Muscle of back (tissue), 3 donors: ENCODE measurements at regions not wholly inside any gene's neighbourhood (a gene's known extent, or its start where the extent isn't known, plus 50 kb on each side); places are given as distances from the start of the nearest gene placed in this dataset.
"Not testable (repeated sequence)": the region's sequence is repeated elsewhere in the genome, so short reads cannot be mapped to it uniquely, and the experiment has no call there.

Experiments used
- DNase-seq, 3 donors: peaks; one replicate each; pipeline versions ENCODE4 v3.0.0 to v3.0.0-alpha.2; 2013

DNA sequence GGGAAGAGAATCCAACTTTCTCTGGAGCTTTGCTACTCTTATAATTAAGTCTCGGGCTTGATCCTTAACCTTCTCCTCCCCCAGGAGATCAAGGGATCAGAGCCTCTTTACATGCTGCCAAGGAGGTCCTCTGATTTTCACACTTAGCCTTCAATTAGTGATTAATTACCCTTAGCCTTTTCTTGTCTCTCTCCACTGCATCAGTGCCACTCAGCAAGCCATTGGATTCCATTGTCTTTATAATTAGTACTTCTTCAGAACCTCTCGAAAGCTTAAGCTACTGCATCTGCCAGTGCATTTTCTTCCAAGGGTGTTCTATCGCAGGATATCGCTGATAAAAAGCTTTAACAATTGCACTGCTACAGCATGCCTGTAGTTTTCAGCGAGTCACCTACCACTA, 477.0 kb upstream of the MEIS1 start:
- DNase-seq: no peak

DNA sequence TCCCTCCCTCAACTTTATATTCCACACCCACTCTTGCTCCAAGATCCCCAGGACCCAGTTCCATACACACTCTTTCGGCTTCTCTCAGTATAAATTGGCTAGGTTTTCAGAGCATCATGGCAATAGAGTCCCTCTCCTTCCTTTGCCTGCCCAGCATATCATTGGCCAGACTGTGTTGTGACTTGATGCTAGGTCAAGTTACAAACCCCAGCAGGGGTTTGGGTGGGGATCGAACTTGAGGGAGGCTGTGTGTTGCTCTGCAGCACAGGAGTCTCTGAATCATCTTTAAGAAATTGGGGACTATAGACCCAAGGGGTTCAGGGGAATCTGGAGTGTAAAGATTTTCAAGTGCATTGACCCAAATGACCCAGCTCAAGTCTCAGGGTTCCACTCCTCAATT, 477.5 kb upstream of the MEIS1 start:
- DNase-seq: no peak

DNA sequence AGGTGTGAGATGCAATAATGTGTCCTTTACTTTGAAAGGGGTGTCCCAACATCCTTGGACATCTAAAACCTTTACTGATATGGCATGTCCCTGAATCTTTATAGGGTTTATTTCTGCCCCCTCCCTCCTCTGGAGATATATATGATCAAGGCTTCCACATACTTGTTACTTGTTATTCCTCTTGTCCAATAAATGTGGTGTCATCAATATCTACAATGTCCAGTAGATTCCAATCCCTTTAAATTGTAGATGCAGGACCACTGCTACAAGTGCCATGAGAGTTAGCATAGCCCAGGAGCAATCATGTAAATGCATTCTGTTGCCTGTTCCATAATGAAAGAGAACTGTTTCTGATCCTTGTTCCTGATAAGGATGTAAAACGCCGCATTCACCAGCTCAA, 479.7 kb upstream of the MEIS1 start:
- no peak for DNase-seq

DNA sequence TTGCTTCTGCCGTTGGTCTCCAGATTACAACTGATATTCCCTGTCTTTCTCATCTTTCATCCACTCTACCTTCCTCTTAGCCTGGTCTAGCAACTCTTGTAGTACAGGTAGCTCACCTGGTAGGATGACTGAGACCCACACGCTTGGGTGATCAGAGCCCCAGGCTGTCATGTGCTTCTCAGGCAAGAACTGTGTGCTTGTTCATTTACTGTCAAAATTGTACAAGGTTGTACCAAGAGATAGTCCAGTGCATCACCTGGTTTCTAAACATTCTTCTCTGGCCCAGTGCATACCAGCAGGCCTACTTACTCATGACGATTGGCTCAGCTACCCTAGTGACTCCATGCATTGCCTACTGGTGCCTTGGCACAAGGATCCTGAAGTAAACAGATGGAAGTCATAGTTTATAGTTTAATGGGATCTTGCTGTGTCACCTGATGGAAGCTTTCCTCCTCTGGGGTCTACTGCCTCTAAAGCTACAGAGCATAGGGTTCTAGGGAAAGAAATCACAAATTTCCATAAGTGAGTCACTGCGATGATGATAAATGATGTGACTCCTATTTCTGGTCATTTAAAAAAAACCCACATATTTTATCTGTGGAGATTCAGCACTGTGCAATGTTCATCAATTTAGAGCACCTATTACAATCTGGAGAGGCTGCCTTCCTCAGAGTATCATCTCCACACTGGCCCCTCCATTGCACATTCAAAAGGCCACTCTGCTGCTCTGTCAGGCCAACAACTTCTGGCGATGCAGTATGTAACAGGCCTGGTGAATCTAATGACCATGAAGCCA, 481.8 kb upstream of the MEIS1 start:
- DNase-seq: no peak

DNA sequence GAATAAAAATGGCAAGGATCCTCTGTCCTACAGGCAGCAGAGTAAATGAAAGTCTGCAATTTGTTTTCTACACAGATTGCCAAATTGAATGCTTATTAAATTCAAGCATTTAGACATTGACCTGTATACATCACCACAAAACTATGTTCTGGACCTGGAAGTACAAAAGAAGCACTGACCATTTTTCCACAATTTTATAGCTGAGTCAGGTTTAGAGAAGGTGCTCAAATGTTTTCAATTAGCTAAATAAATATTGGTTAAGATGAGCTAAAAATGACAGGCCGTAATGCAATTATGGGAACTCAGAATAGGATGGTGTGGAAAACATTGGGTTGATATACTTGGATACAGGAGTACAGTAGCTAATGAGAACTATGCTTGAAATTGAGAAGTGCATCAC, 490.7 kb upstream of the MEIS1 start:
- no peak for DNase-seq

DNA sequence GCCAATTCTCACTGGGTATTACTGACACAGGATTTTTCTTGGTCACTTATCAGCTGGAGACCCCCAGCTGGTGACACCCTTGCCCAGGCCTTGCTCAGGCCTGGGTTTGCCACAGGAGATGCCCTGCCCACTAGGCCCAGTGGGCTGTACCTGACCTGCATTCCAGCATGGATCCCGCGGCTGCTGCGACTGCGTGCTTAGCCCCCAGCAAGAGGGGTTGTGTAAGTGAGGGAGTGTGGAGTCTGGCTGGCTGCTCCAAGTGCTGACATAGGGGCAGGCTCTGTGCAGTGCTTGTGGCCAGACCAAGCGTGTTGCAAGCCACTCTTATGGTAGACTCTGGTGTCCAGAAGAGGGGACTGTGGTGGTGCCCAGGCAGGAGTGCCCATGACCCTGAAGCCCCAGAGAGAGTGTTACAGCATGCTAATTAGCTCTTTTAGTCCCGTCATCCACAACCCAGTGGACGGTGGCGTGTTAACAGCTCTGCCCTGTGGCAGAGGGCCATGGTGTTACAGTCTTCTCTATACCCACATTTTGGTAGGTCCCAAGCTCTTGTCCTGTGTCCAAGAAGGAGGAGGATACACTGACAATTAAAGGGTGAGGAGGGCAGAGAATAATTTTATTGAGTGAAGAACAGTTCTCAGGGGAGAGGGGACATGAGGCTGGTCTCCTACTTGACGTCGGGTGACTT, 491.7 kb upstream of the MEIS1 start:
- DNase-seq: no peak

DNA sequence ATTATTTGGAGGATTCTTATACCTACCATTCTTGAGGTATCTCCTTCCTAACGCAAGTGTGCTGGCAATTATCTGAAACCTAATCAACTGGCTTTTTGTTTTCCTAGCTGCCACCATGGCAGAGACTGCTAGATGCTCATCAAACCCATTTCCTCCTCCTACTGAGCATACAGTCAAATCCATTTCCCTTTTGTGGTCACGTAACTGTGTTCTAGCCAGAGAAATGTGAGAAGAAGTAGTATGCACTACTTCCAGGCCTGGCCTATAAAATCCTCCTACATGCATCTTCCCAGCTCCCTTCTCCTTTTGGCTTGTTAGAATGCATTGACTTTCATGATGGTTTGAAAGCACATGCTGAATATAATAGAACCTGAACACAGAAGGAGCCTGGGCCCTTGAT, 494.1 kb upstream of the MEIS1 start:
- DNase-seq: no peak

DNA sequence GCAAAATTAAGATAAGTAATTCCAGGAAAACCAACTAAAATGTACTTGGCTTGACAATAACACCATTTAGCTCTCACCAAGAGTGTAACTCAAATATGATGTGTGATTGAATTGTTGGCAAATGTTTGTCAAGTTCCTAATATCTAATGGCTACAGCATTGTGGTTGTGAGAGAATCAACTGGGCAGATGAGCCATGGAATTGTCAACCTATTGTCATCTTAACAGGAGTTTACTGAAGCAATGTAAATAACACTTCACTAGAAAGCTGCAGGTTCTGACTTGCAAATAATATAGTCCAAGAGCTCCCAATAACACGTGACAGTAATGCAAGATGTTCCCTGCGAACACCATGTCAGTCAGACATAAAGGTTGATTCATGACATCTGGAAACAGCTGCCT, 495.2 kb upstream of the MEIS1 start:
- DNase-seq: no peak

DNA sequence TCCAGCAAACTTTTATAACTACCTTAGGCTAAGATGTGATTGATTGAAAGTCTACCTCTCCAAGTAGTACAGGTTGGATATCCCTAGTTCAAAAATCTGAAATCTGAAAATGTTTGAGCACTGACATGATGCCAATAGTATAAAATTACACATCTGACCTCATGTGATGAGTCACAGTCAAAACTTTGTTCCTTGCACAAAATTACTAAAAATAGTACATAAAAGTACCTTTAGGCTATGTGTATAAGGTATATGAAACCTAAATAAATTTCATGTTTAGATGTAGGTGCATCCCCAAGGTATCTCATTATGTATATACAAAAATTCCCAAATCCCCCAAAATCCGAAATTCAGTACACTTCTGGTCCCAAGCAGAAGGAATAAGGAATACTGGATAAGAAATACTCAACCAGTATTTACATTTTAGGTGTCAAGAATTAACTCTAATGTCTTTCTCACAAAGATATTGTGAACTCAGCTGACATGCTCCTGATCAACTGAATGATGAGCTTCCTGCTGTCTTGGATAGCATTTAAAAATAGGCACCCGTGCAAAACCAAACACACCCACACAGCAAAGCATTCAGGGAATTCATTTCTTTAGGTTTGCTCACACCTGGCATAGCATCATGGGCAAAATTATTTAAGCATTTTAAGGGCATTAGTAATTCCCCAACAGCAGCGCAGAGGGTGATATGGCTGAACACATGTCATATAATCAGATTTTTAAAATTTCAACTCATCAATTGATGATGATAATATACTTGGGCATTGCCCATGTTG, 497.4 kb upstream of the MEIS1 start:
- no peak for DNase-seq

DNA sequence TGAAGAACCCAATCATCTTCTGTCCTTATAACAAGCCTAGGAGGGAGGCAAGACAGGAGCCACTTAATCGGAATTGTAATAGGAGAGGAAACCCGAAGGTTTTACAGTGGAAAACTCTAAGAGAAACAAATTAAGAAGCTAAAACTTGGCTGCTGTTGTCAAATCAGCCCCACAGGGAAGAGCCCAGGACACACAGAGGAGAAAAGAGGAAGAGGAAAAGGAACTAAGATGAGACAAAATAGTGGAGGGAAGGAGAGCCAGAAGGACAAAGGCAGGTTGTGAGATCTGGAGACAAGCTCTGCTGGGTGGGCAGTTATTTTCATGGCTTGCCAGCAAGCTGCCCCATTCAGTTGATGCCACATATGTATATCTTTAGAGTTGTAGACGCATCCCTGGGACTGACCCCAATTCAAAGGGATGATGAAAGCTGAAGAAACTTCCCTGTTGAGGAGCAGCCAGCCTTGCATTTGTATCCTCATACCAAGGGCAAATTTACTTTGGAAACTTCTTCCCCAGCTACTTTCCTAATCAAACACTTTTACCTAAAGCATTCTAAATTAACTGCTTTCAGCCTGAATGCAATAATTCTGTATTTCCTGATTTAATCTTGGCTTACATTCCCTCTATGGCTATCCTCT, 499.8 kb upstream of the MEIS1 start:
- no peak for DNase-seq

DNA sequence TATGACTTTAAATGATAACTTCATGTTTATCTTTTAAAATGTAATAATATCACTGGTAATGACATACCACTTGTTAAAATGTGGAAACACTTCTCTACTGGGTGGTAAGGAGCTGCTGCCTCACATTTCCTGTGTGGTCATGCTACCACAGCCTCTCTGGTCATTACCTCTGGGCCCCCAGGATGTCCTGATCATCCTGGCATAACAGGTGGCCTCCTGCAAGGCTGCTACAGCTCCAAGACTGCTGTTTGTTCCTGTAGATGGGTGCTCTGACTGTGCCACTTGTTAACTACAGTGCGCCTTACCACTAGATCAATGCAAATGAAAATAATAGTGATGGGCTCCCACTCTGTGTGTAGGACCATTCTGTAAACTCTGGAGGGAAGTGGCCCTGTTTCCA, 500.2 kb upstream of the SPRED2 start:
- DNase-seq: no peak

DNA sequence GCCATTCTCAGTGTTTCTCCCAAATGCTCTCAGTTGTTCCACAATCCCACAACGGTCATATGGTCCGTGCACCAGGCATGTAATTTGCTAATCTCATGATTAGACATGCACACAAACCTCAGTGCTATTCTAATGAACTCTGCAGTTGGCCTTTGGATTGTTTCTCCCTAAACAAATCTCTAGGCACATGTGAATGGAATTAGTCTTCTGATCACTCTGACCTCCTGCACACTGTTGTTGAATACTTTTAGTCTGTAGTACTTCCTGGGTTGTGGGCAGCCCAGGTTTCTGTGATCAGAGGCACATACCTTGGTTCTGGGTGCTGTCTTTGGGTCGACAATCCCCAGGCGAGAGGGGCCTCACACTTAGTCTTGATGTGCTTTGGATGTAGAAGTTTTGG, 498.7 kb upstream of the SPRED2 start:
- peak in 2 of 3 donors; percentile 26 to 58 for DNase-seq

DNA sequence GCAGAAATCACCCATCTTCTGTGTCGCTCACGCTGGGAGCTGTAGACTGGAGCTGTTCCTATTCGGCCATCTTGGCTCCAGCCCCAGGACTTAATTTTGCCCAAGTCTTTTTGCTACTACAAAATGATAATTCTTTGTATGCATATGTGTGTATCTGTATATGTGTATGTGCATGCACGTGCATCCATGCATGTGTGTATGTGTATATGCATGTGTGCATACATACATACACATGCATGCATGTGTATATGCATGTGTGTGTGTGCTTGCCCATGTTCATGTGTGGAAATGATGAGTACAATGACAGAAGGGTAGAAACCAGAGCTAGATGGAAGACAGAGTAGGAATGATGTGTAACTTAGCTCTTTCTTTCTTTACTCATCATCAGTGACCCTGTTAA, 497.9 kb upstream of the SPRED2 start:
- no peak for DNase-seq

DNA sequence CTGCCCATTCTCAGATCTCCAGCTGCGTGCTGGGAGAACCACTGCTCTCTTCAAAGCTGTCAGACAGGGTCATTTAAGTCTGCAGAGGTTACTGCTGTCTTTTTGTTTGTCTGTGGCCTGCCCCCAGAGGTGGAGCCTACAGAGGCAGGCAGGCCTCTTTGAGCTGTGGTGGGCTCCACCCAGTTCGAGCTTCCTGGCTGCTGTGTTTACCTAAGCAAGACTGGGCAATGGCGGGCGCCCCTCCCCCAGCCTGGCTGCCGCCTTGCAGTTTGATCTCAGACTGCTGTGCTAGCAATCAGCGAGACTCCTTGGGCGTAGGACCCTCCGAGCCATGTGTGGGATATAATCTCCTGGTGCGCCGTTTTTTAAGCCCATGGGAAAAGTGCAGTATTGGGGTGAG, 497.3 kb upstream of the SPRED2 start:
- not testable (repeated sequence) for DNase-seq

DNA sequence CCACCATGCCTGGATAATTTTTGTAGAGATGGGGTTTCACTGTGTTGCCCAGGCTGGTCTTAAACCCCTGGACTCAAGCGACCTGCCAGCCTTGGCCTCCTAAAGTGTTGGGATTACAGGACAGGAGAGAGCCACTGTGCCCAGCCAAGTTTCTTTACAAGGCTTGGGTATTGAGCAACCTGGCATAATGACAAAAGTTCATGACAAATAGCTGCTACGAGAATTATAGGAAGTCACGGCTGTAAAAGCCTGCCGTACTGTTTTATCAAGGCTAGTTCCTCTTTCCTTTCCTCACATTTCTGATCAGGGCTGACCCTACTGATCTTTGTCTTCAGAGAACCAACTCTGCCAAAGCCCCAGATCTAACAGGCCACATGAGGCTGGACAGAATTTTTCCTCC, 490.4 kb upstream of the SPRED2 start:
- peak in 1 of 3 donors; percentile 27 for DNase-seq

DNA sequence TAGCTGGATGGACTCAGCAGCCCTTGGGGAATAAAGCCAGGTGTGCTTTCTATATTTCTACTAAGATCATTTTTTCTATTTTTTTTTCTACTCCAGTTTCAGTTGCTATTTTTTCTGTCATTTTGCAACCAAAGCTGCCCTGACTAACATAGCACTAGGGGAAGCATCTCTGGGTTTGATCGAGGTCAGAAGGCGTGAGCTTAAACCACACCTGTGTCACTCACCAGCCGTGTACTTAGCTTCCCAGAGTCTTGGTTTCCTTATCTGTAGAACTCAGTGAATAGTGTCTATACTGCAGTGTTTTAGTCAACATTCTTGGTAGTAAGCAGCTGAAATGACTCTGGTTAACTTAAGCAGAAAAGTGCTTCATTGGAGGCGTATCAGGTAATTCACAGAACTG, 489.6 kb upstream of the SPRED2 start:
- no peak for DNase-seq

DNA sequence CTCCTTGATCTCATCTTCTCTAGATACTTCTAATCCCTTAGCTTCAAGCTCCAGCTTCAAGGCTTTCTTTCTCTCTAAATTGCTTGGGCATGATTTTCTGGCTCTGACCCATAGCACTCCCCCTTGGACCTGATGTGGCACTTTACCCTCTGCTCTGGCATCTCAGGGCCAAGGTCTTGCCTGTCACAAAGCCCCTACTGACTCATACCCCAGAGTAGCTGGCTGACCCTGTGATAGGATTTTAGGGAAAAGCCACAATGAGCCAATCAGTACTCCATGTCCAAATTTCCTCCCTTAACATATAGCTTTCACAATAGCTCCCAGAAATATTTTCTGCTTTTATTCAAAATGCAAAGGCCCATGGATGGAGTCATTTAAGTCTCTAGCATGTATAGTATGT, 488.7 kb upstream of the SPRED2 start:
- no peak for DNase-seq

DNA sequence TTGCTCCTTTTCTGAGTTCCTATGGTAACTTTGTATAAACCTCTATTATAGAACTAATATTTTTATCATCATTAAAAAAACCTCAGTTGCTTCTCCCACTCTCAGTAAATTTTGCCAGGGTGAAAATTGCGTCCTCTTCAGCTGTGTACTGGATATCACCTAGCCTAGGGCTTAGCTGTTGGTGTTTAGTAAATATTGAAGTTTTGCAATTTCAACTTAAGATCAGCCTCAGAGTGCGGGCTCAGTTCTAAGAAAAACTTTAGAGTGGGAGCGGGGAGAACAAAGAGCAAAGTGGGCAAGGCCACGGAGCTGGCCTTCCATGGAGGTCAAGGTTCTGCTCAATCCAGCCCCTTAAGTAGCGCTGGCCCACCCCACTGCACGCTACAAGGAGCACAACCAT, 488.3 kb upstream of the SPRED2 start:
- no peak for DNase-seq

DNA sequence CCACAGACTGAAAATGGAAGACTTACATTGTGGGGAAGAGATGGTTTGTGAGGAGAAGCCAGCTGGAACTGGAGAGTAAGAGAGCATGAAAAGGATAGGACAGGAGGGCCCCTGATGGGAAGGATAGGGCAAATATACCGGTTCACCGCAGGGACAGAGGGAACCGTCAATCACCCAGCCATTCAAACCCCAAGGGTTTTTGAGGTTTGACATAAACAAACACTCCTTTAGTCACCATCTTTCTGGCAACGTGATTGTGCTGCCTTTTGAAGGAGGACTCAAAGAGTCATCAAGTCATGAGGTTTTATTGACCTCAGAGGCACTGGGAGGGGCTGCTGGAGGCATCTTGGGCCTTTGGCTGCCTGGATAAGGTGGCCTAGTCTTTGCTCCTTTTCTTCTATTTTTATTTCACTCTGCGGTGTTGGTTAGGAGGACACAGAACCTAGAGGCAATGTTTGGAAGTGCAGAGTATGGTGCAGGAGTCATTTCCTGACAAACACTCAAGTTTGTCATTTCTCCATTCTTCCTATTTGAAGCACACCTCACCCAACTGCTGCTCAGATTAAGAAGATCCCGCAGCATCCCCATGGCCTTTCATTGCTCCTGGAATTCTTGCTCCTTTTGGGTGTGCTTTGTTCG, 487.3 kb upstream of the SPRED2 start:
- no peak for DNase-seq

DNA sequence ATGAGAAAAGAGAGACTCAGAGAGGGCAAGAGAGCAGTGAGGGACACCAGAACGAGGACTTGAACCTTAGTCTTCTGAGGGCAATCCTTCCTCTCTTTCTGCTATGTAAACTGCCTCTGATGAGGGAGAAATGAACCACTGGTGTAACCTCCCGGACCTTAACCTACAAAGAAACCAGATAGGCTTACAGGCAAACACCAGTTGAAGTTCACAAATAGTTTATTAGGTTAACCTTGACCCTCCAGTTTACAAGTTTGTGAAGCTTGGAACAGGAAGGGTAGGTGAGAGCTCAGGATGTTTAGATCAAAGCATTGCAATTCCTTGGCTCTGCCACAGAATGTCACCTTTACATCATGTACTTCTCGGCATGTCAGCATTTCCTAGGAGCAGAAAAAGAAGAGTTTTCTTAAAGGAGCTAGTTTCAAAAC, 486.4 kb upstream of the SPRED2 start:
- no peak for DNase-seq

DNA sequence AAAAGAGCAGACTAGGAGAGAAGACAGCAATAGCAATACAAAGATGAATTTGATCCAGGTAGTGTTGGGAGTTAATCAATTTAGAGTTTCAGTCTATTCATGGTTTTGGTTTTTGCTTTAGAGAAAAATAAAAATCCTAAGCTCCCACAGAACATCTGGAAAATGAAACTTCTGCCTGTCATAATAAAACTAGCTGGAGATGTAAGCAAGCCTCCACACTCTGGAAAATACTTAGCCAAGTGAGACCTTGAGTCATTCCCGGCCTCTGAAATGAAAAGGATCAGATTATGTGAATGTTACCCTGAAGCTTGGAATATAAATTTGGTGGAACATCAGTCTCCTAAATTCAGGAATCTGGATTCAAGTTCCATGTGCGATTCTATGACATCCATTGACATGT, 485.6 kb upstream of the SPRED2 start:
- DNase-seq: peak in 2 of 3 donors; percentile 34 to 62

DNA sequence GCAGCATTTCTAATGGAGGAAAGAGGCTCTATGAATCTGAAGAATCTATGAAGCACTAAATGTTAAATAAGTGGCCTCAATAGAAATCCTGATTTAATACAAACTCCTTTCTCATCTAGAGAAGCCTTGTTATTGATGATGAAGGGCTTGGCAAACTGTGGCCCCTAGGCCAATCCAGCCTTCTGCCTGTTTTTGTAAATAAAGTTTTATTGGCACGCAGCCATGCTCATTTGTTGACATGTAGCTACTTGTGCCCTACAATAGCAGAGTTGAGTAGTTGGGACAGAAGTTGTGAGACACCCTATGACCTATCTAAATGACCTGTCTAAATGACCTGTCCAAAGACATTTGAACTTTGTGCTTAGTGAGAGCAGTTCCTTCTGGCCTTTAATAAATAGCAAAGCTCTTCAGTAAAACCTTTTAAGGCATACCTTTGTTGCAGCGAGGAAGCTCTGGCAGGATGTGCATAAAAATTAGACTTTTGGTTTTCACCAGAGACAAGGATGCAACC, 484.4 kb upstream of the SPRED2 start:
- no peak for DNase-seq
